HG02870 (cell line): ENCODE measurements at regions not wholly inside any gene's neighbourhood (a gene's known extent, or its start where the extent isn't known, plus 50 kb on each side); places are given as distances from the start of the nearest gene placed in this dataset.
"Not testable (repeated sequence)": the region's sequence is repeated elsewhere in the genome, so short reads cannot be mapped to it uniquely, and the experiment has no call there.

Experiments
- ATAC-seq: cut with Tn5 transposase; IDR thresholded peaks from one replicate; pipeline ENCODE4 v1.9.1; 2021; ENCODE audit warnings: mild to moderate bottlenecking, moderate library complexity; ENCODE audit not compliant: unreplicated experiment

- no peak for ATAC-seq
Observed at GRCh38 chr16:63684149-63685101, 1437.4 kb downstream of the CDH11 start.

DNA sequence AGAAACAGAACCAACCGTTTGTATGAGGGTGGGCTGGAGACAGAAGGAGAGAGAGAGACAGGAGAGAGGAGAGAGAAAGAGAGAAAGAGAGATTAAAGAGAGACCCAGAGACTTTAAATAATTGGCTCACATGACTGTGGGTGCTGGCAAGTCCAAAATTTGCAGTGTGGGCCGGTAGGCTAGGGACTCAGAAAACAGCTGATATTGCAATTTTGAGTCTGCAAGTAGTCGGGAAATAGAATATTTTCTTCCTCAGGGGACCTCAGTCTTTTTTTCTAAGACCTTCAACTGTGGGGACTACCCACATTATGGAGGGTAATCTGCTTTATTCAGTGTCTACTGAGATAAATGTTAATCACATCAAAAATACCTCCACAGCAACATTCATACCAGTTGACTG lies 1439.0 kb downstream of the CDH11 start:
- ATAC-seq, result no peak

DNA sequence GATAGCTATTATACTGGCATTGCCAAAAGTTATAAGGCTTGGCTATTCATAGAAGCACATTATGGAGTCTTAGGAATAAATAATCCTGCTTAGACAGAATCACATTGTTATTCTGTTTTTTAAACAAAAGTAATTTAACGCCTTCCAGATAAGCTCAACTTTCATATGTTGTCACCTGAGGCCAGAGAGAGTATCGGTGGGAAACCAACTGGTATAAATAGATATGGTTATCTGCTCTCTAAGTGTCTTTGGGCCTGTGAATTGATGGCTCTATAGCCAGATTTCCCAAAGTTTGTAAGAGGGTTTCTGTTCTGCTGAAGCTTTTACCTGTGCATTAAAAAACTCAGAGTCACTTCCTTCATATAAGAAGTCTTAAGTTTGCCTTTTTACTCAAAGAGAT lies 1449.4 kb downstream of the CDH11 start:
- ATAC-seq, result no peak

- ATAC-seq, result no peak
Observed at GRCh38 chr16:63663155-63663554, 1458.7 kb downstream of the CDH11 start.

GRCh38 chr16:63655846-63656245 lies 1466.0 kb downstream of the CDH11 start:
- ATAC-seq, result no peak

DNA sequence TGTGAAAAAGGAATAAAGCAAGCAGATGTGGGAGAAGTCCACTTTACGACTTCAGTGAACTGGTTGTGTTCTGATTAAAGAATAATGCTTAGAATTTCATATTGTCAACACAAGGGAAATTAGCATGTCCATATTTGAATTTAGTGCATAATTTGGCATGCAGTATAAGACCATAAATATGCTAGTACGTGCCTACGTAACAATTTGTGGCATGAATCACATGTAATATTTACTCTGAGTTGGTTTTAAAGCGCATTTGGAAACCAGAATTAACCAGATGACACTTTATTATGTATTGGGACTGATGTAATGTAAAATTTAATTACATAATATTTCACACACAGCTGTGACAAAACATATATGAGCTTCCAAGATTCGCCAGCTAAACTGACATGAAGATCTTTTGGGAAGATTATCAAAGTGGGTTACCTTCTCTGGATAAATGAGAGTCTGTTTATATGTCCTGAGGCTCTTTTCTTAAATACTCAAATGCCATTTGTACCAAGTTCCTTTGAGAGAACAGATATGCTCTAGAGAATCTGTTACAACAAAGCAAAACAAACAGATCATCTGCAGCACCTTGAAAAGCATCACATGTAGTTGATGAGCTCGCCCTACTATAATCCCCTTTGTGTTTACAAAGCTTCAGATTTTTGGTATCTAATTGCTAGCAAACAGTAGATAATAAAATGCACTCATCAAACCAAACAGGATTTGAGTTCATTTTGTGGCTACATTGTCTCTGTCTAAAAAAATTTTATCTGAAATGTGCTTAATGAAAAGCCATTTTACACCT lies 1468.6 kb downstream of the CDH11 start:
- no peak for ATAC-seq

GRCh38 chr16:63652091-63652490 lies 1469.8 kb downstream of the CDH11 start:
- no peak for ATAC-seq

GRCh38 chr16:63650550-63650949 lies 1471.3 kb downstream of the CDH11 start:
- ATAC-seq, result no peak

GRCh38 chr16:63633706-63634445 lies 1488.0 kb downstream of the CDH11 start:
- not testable (repeated sequence) for ATAC-seq

DNA sequence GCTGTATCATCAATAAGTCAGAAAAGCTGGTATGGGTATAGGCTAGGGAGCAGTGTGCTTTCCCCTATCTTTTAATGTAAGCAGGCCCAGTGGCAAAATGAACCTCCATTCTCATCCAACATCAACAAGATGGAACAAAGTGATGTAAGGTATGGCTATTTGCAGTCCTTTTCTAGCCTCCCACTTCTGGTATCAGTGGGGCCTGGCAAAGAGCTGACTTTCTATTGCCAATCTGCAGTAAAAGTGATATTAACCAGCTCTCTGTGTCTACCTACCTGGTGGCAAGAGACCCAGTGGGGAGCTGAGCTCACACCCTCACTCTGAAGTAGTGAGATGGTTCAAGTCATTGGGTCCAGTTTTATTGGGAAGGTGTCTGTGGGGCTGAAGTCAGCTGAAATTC lies 1492.6 kb downstream of the CDH11 start:
- ATAC-seq, result no peak

- ATAC-seq, result no peak
Observed at GRCh38 chr16:63628812-63629211, 1493.1 kb downstream of the CDH11 start.

- no peak for ATAC-seq
Observed at GRCh38 chr16:63625126-63625525, 1496.7 kb downstream of the CDH11 start.

- no peak for ATAC-seq
Observed at GRCh38 chr16:63623551-63624039, 1498.3 kb downstream of the CDH11 start.

- no peak for ATAC-seq
Observed at GRCh38 chr16:63618896-63619485, 1502.9 kb downstream of the CDH11 start.

- ATAC-seq, result no peak
Observed at GRCh38 chr16:63617990-63618763, 1503.7 kb downstream of the CDH11 start.

DNA sequence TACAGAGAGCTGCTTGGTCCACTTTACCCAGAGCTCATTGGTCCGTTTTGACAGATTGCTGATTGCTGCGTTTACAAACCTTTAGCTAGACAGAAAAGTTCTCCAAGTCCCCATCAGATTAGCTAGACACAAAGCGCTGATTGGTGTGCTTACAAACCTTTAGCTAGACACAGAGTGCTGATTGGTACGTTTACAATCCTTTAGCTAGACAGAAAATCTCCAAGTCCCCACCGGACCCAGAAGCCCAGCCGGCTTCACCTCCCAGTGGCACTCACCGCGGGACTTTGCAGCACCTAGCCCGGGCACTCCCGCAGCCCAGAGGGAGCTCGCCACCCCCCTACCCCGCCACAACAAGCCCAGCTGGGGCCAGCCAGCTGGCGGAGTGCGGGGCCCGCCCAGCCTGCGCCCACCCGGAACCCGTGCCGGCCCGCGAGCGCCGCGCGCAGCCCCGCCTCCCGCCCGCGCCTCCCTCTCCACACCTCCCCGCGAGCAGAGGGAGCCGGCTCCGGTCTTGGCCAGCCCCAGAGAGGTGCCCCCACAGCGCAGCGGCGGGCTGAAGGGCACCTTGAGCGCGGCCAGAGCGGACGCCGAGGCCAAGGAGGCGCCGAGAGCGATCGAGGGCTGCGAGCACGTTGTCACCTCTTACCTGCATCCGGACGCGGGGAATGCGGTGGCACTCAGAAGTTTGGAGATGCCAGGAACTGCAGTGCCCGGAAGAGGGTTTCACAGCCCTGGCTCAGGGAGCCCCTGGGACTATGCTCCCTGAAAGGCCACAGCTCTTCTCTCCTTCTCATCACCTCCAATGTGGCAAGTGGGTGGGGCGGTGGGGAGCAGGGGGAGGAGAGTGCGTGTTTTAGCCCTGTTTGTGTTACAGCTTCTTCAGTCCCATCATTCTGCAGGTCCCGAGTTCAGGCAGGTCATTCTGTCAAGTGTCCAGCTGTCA lies 1504.5 kb downstream of the CDH11 start:
- ATAC-seq, result no peak

DNA sequence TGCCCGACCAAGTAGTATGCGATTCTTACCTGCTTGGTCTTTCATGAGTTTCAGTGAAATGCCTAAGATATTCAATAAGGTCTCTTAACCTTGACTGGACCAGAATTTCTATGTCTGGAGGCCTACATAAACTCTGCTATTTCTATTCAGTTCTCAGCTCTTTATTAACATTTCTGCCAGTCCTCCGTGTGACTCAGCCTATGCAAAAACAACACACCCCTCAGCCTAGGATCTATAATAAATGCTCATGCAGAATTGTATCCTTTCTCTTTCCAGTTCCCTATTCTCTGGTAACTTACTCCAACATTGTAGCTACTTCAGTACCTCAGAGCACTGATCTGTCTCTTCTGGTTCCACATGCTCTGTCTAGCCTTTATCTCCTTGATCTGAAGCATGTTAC lies 1507.4 kb downstream of the CDH11 start:
- no peak for ATAC-seq

DNA sequence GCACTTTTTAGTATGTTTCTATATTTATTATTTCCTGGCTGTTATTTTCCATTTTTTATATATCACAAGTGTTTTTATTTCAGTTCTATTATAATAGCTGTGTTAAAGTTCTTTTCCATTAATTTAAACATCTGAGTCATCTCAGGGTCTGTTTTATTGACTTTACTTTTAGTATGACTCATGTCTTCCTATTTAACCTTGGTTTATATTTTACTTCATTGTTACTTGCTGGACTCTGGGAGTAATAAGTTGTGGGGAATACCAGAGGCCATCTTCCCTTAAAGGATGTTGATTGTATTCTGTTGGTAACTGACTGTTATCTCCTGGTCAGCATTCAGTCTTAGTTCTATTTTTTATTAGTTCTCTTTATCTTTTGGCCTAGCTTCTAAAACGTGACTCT lies 1508.2 kb downstream of the CDH11 start:
- ATAC-seq, result no peak
